Prostate gland (tissue), 2 donors: ENCODE measurements at regions not wholly inside any gene's neighbourhood (a gene's known extent, or its start where the extent isn't known, plus 50 kb on each side); places are given as distances from the start of the nearest gene placed in this dataset.

Experiments used
- CTCF ChIP-seq, 4 experiments: fragments of 200-600 bp in 2 of 4; fragments of 450-650 bp in 2 of 4; sonication (generic) in 2 of 4; IDR thresholded peaks; 1 replicate in 3 of 4; 2 replicates in 1 of 4; pipeline ENCODE4 v1.5.1; 2016 to 2019; ENCODE audit warnings: antibody characterized with exemption in 4 of 4, mild to moderate bottlenecking in 2 of 4, moderate library complexity in 2 of 4
- POLR2AphosphoS5 ChIP-seq: sonication (generic); formaldehyde crosslinking; IDR thresholded peaks from one replicate; pipeline ENCODE4 v1.6.1; 2017; ENCODE audit warnings: antibody characterized with exemption

- no peak for TF ChIP-seq POLR2AphosphoS5
- TF ChIP-seq CTCF (IDR thresholded peaks at IDR 0.05): no peak
These were observed 156.6 kb downstream of the ADRA2A start for GRCh38 chr10:111233439-111233838.
